ENCODE measurements at regions not wholly inside any gene's neighbourhood (a gene's known extent, or its start where the extent isn't known, plus 50 kb on each side); places are given as distances from the start of the nearest gene placed in this dataset.
A peak's percentile ranks its signal among the peaks of the same experiment; 100 is the strongest.
"Not testable (repeated sequence)": the region's sequence is repeated elsewhere in the genome, so short reads cannot be mapped to it uniquely, and the experiment has no call there.

- DNase-seq: no peak
These were observed 116.6 kb upstream of the CEP162 start for GRCh38 chr6:84344005-84344404.

- DNase-seq: no peak
These were observed 113.0 kb upstream of the CEP162 start for GRCh38 chr6:84340422-84340821.

- DNase-seq: no peak
These were observed 106.4 kb upstream of the CEP162 start for GRCh38 chr6:84333842-84334241.

DNA sequence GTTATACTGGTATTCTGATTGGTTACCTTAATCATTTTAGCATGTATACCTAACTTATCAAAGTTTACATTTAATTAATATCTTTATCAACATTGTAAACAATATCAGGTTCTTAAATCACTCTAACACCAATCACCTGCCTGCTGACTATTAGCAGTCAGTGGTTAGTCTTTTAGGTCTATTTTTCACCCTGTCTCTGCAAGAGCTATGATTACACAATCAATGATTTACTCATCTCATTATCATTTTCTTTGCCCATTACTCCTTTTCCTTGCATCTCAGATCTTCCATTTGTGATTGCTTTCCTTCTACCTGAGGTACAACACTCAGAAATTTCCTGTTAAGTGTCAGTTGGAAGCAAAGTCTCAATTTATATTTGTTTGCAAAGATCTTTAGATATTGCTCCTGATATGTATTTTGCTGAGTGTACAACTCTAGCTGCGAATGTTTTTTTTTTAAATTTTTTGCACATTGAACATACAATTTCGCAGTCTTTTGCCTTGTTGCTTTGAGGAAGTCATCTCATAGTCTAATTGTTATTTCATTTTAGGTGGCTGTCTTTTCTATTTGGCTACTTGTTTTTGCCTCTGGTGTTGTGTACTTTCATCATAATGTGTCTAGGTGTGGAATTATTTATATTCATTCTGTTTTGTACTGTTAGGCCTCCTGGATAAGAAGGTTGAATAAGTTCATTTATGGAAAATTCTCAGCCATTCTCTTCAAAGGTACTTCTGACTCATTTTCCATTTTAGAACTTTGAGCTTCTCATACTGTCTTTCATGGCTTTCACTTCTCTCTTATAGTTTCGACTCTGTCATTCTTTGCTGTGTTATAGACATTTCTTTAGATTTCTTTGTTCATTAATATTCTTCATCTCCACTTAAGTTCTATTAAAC lies 104.9 kb upstream of the CEP162 start:
- no peak for DNase-seq

- peak; percentile 15 for DNase-seq
These were observed 102.9 kb upstream of the CEP162 start for GRCh38 chr6:84330325-84330724.

GRCh38 chr6:84329516-84329915 lies 102.1 kb upstream of the CEP162 start:
- DNase-seq: no peak

- peak; percentile 7 for DNase-seq
These were observed 101.6 kb upstream of the CEP162 start for GRCh38 chr6:84329077-84329476.

DNA sequence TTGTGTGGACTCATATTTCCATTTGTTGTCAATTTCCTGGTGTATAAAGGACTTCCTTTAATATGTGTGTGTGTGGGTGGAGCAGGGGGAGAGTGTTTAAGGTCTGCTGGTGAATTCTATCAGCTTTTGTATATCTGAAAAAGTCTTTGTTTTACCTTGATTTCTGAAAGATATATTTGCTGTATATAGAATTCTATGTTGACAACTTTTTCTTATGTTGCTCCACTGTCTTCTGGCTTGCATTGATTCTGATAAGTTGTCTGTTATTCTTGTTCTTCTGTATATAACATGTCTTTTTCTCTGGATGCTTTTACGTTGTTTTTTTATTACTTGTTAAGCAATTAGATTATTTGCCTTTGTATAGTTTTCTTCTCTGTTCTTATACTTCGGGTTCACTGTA lies 90.0 kb upstream of the CEP162 start:
- DNase-seq: no peak

GRCh38 chr6:84314377-84314898 lies 87.0 kb upstream of the CEP162 start:
- DNase-seq: no peak

GRCh38 chr6:84309336-84309735 lies 81.9 kb upstream of the CEP162 start:
- no peak for DNase-seq

DNA sequence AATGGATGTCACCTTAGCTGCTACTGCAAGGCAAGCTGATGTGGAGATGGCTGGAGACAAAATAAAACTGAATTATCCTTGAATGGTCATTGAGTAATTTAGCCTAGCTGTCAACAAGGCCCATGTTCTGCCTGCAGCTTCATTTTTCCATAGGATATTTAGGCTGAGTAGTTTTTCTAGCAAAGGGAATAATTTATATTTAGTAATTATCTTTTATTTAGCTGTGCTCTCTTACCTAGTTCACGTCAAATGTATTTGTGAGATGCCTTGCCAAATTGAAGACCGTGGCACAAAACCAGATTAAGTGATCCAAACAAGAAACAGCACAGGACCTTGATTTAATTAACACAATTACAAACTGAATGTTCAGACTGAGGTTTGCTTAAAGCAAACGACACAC lies 77.4 kb upstream of the CEP162 start:
- no peak for DNase-seq

DNA sequence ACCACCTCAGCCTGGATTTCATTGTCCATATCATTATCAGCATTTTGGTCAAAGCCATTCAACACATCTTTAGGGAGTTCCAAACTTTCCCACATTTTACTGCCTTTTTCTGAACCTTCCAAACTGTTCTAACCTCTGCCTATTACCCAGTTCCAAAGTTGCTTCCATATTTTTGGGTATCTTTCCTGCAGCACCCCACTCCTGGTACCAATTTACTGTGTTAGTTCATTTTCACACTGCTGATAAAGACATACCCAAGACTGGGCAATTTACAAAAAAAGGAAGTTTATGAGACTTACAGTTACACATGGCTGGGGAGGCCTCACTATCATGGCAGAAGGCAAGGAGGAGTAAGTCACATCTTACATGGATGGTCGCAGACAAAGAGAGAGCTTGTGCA lies 63.6 kb upstream of the CEP162 start:
- DNase-seq: not testable (repeated sequence)

- DNase-seq: peak; percentile 34
These were observed 57.1 kb upstream of the CEP162 start for GRCh38 chr6:84284428-84285049.

DNA sequence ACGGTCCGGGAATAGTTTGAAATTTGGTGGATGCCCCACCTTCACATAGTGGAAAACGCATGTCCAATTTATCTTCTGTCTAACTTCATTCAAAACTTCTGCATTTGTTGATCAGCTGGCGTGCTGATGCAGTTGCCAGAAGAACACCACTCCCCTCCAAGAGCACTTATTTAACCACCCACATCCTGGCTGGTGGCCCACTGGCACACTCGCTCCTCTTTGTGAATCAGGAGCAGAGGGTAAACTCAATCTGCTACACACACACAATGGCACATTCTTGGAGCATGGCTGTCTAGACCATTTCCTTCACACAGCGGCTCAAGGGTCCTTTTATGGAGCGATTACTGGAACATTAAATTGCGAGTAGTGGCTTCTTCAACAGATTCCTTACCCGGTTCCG lies 55.1 kb upstream of the CEP162 start:
- peak; percentile 39 for DNase-seq

- DNase-seq: no peak
These were observed 53.2 kb upstream of the CEP162 start for GRCh38 chr6:84280639-84281038.

DNA sequence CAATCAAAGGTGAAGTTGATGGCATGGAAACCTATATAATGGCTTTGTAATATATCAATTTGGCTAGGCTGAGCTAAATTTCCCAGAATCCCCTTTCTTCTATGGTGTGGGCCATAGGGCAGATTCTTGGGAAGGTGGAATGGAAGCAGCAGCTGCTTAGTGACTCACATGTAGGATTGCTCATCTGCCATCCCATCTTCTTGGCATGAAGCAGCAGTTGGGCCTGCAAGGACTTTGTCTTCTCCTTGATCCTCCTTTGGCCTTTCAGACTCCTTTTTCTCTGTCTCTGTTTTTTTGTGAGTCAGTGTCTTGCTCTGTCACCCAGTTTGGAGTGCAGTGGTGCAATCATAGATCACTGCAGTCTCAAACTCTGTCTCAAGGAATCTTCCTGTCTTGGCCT lies 52.6 kb upstream of the CEP162 start:
- DNase-seq: no peak

DNA sequence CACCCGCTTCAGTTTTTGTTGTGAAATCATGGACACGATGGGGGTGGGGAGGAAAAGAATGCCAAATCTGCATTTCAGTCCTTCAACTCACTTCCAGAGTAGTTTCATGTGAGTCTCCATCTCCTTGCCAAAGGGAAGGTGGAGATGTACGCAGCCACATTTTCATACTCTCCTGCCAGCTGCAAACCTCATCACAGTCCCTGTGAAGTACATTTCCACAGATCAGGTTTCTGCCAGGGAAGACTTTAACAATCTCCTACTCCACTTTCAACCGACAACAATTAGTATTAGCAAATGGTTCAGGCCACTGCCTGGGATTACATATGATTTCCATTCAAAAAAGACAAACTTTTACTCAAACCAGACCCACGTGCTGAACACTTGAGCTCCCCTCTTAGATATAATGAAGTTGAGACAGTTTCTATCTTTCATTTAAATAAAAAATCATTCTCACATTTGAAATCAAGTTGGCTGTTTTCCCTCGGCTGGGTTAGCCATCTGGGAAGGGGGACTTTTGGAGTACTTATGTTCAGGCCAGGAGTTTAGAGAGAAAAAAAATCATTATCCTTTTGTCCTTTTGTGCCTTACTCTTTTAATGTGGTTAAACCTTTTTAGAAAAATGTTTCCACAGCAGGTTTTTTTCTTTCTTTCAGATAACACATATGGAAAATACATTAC lies 51.0 kb upstream of the CEP162 start:
- DNase-seq: no peak
